H9 (cell line): ENCODE measurements at regions not wholly inside any gene's neighbourhood (a gene's known extent, or its start where the extent isn't known, plus 50 kb on each side); places are given as distances from the start of the nearest gene placed in this dataset.

Source experiments
- DNase-seq: peaks from one replicate; pipeline ENCODE4 v3.0.0-alpha.2; 2017
- H2AFZ ChIP-seq: one replicate; pipeline ENCODE4 v1.6.1; 2013; ENCODE audit warnings: mild to moderate bottlenecking, low read length, control low read depth, moderate library complexity
- H2AK5ac ChIP-seq: 2 replicates; pipeline ENCODE4 v1.6.1; 2013; ENCODE audit warnings: low read length, control low read depth, mixed read lengths; ENCODE audit not compliant: insufficient read length
- H2BK120ac ChIP-seq: one replicate; pipeline ENCODE4 v1.6.1; 2013; ENCODE audit warnings: low read depth, mild to moderate bottlenecking, low read length, control low read depth, inconsistent platforms; ENCODE audit not compliant: poor library complexity, severe bottlenecking
- H2BK12ac ChIP-seq: 2 replicates; pipeline ENCODE4 v1.6.1; 2013; ENCODE audit warnings: low read length, control low read depth, mixed read lengths, low read depth; ENCODE audit not compliant: insufficient read length
- H2BK15ac ChIP-seq: 2 replicates; pipeline ENCODE4 v1.6.1; 2013; ENCODE audit warnings: low read depth, low read length, control low read depth
- H2BK20ac ChIP-seq: one replicate; pipeline ENCODE4 v1.6.1; 2013; ENCODE audit warnings: low read depth, mild to moderate bottlenecking, low read length, control low read depth, inconsistent platforms; ENCODE audit not compliant: poor library complexity, severe bottlenecking
- H2BK5ac ChIP-seq: 2 replicates; pipeline ENCODE4 v1.6.1; 2013; ENCODE audit warnings: low read length, control low read depth, mixed read lengths; ENCODE audit not compliant: insufficient read length
- H3K14ac ChIP-seq: 2 replicates; pipeline ENCODE4 v1.6.1; 2013; ENCODE audit warnings: low read length, control low read depth; ENCODE audit not compliant: insufficient read depth
- H3K18ac ChIP-seq: 2 replicates; pipeline ENCODE4 v1.6.1; 2013; ENCODE audit warnings: low read depth, mild to moderate bottlenecking, mixed read lengths, low read length, control low read depth; ENCODE audit not compliant: insufficient read length
- H3K23ac ChIP-seq: 2 replicates; pipeline ENCODE4 v1.6.1; 2013; ENCODE audit warnings: low read length, control low read depth, mixed read lengths, low read depth; ENCODE audit not compliant: insufficient read length
- H3K23me2 ChIP-seq: 2 replicates; pipeline ENCODE4 v1.6.1; 2013; ENCODE audit warnings: low read depth, mild to moderate bottlenecking, mixed read lengths, low read length, control low read depth; ENCODE audit not compliant: insufficient read length, poor library complexity, severe bottlenecking
- H3K27ac ChIP-seq: 2 replicates; pipeline ENCODE4 v1.5.1; 2013; ENCODE audit warnings: low read length, control low read depth, mixed read lengths, low read depth; ENCODE audit not compliant: insufficient read length
- H3K27me3 ChIP-seq: 2 replicates; pipeline ENCODE4 v1.6.1; 2013; ENCODE audit warnings: low read length, control low read depth, inconsistent platforms; ENCODE audit not compliant: insufficient read depth
- H3K4ac ChIP-seq: 2 replicates; pipeline ENCODE4 v1.6.1; 2013; ENCODE audit warnings: low read depth, mild to moderate bottlenecking, control low read depth, inconsistent platforms, low read length, moderate library complexity
- H3K4me1 ChIP-seq: 2 replicates; pipeline ENCODE4 v1.6.1; 2013; ENCODE audit warnings: low read length, control low read depth, inconsistent platforms; ENCODE audit not compliant: insufficient read depth
- H3K4me2 ChIP-seq: 2 replicates; pipeline ENCODE4 v1.6.1; 2013; ENCODE audit warnings: low read length, control low read depth, mixed read lengths; ENCODE audit not compliant: insufficient read length, insufficient read depth
- H3K56ac ChIP-seq: 2 replicates; pipeline ENCODE4 v1.6.1; 2013; ENCODE audit warnings: low read depth, mild to moderate bottlenecking, mixed read lengths, low read length, control low read depth; ENCODE audit not compliant: insufficient read length
- H3K79me1 ChIP-seq: 2 replicates; pipeline ENCODE4 v1.6.1; 2013; ENCODE audit warnings: low read depth, mild to moderate bottlenecking, moderate library complexity, low read length, control low read depth, inconsistent platforms; ENCODE audit not compliant: insufficient read depth, poor library complexity, severe bottlenecking
- H3K79me2 ChIP-seq: 2 replicates; pipeline ENCODE4 v1.6.1; 2013; ENCODE audit warnings: low read length, control low read depth, inconsistent platforms; ENCODE audit not compliant: insufficient read depth
- H3K9ac ChIP-seq: 2 replicates; pipeline ENCODE4 v1.6.1; 2013; ENCODE audit warnings: low read length, control low read depth, mixed read lengths; ENCODE audit not compliant: insufficient read length; ENCODE audit errors: extremely low read depth
- H3K9me3 ChIP-seq: one replicate; pipeline ENCODE4 v1.6.1; 2013; ENCODE audit warnings: low read depth, low read length, inconsistent platforms; ENCODE audit not compliant: control insufficient read depth
- H3T11ph ChIP-seq: one replicate; pipeline ENCODE4 v1.6.1; 2013; ENCODE audit warnings: mild to moderate bottlenecking, low read length, control low read depth, inconsistent platforms
- H4K20me1 ChIP-seq: one replicate; pipeline ENCODE4 v1.6.1; 2013; ENCODE audit not compliant: control insufficient read depth, insufficient read length, insufficient read depth
- H4K5ac ChIP-seq: 2 replicates; pipeline ENCODE4 v1.6.1; 2013; ENCODE audit warnings: low read depth, mild to moderate bottlenecking, mixed read lengths, low read length, control low read depth; ENCODE audit not compliant: insufficient read length
- H4K8ac ChIP-seq: replicated peaks from 2 replicates; pipeline ENCODE4 v1.6.1; 2013; ENCODE audit warnings: low read length, control low read depth, mixed read lengths, low read depth; ENCODE audit not compliant: insufficient read length
- H4K91ac ChIP-seq: 2 replicates; pipeline ENCODE4 v1.6.1; 2013; ENCODE audit warnings: low read depth, mild to moderate bottlenecking, moderate library complexity, mixed read lengths, low read length, control low read depth; ENCODE audit not compliant: insufficient read length
- H3K27ac Mint-ChIP-seq, 3 experiments: 2 replicates in 2 of 3; 3 replicates in 1 of 3; pipeline ENCODE4 v1.8.0; 2020 to 2021; ENCODE audit warnings: mixed read lengths in 3 of 3, mild to moderate bottlenecking in 1 of 3, moderate library complexity in 1 of 3
- H3K27me3 Mint-ChIP-seq: 2 replicates; pipeline ENCODE4 v1.8.0; 2021; ENCODE audit warnings: low read depth, mild to moderate bottlenecking, moderate library complexity, mixed read lengths
- H3K36me3 Mint-ChIP-seq, 3 experiments: 2 replicates in 2 of 3; 3 replicates in 1 of 3; pipeline ENCODE4 v1.8.0; 2020 to 2021; ENCODE audit warnings: low read depth in 3 of 3, mixed read lengths in 3 of 3; ENCODE audit not compliant: insufficient read depth in 1 of 3
- H3K4me1 Mint-ChIP-seq, 2 experiments: 2 replicates each; pipeline ENCODE4 v1.8.0; 2020; ENCODE audit warnings: mixed read lengths in 2 of 2
- H3K4me3 Mint-ChIP-seq, 2 experiments: 2 replicates in 1 of 2; 3 replicates in 1 of 2; pipeline ENCODE4 v1.8.0; 2020 to 2021; ENCODE audit warnings: mild to moderate bottlenecking in 2 of 2, mixed read lengths in 2 of 2, moderate library complexity in 1 of 2
- H3K9me3 Mint-ChIP-seq, 2 experiments: 2 replicates in 1 of 2; 3 replicates in 1 of 2; pipeline ENCODE4 v1.8.0; 2020; ENCODE audit warnings: mild to moderate bottlenecking in 2 of 2, mixed read lengths in 2 of 2, moderate library complexity in 1 of 2
- CTCF ChIP-seq: fragments of 200-600 bp; sonication (generic); conservative IDR thresholded peaks from 3 replicates; pipeline ENCODE4 v1.8.0; 2021; ENCODE audit warnings: antibody characterized with exemption, mild to moderate bottlenecking
- whole genome bisulfite sequencing: extraction: QIAGEN DNeasy Blood & Tissue Kit; methylation state at CpG from one replicate; pipeline ENCODE4 v1.1.7; 2013; ENCODE audit warnings: missing lambda C conversion rate, low lambda C conversion rate, mixed read lengths; ENCODE audit not compliant: insufficient read length; ENCODE audit errors: extremely low coverage; 5-methylcytosine and 5-hydroxymethylcytosine counted together

DNA sequence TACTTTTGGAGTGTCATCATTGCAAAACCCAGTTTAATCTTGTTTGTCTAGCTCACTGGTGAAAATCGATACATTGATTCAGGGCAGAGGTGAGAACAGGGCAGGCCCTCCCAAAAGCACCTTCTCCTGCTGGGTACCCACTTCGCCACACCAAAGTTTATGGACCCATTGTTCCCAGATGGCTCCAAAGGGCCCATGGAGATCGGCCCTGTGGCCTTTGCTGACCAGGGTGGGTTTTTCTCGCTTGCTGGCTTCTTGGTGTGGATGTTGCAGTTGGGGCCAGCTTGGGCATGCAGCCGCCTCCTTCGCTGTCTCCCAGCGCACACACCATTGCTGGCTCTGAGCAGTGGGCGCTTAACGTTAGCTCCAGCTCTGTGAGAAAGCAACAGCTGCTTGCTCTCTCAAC is 178.1 kb upstream of the PDE10A start:
- Histone ChIP-seq H3K4me2 (no peak overlapping the region), H3K4ac (no peak overlapping the region), H4K91ac (no peak overlapping the region), H2BK20ac (no peak overlapping the region), H3K56ac (no peak overlapping the region), H3K79me1 (no peaks in the 10 kb centered on the region), H3K9ac (no peak overlapping the region), H2BK12ac (no peak overlapping the region), H2BK5ac (no peak overlapping the region), H3K23ac (no peak overlapping the region), H4K20me1 (no peaks in the 10 kb centered on the region), H4K8ac (no peak overlapping the region), H2AFZ (no peak overlapping the region), H3K27me3 (no peaks in the 10 kb centered on the region), H2AK5ac (no peak overlapping the region), H3K14ac (no peak overlapping the region), H3K18ac (no peak overlapping the region), H3K23me2 (no peaks in the 10 kb centered on the region), H4K5ac (no peak overlapping the region), H3K79me2 (no peaks in the 10 kb centered on the region), H3T11ph (no peak overlapping the region), H2BK120ac (no peak overlapping the region), H3K9me3 (no peaks in the 10 kb centered on the region), H3K4me1 (peaks cover 10% of the 10 kb centered on the region), H2BK15ac (no peak overlapping the region), H3K27ac (no peak overlapping the region)
- Mint-ChIP-seq H3K4me1 (peaks cover 38 to 40% of the 10 kb centered on the region in 2 experiments), H3K4me3 (no peak overlapping the region), H3K9me3 (peaks cover 4% of the 10 kb centered on the region in 2 experiments; a peak in 3 of 5 replicates), H3K36me3 (peaks cover 0 to 7% (median 0%) of the 10 kb centered on the region in 3 experiments; a peak in 2 of 7 replicates), H3K27me3 (peaks cover 6% of the 10 kb centered on the region), H3K27ac (peak overlapping the region in 1 of 3 experiments; percentile 27; a peak in 1 of 7 replicates)
- no CpG with 5 or more reads among the region's 9 CpGs for WGBS
- no peak for TF ChIP-seq CTCF
- DNase-seq, result peak; percentile 28
